Activated naive CD4-positive, alpha-beta T cell treated with Interleukin-2 at 50 U/mL for 16 hours (primary cell): ENCODE measurements at regions not wholly inside any gene's neighbourhood (a gene's known extent, or its start where the extent isn't known, plus 50 kb on each side); places are given as distances from the start of the nearest gene placed in this dataset.
"Not testable (repeated sequence)": the region's sequence is repeated elsewhere in the genome, so short reads cannot be mapped to it uniquely, and the experiment has no call there.

Source experiments
- DNase-seq: peaks from one replicate; pipeline ENCODE4 v3.0.0-alpha.2; 2020

GRCh38 chr11:87866951-87867350 lies 308.3 kb downstream of the RAB38 start:
- DNase-seq: no peak

GRCh38 chr11:87861030-87861429 lies 314.2 kb downstream of the RAB38 start:
- DNase-seq: no peak

GRCh38 chr11:87859636-87860035 lies 315.6 kb downstream of the RAB38 start:
- no peak for DNase-seq

- DNase-seq: no peak
These were observed 323.4 kb downstream of the RAB38 start for GRCh38 chr11:87851827-87852226.

- no peak for DNase-seq
These were observed 324.0 kb downstream of the RAB38 start for GRCh38 chr11:87851234-87851633.

- no peak for DNase-seq
These were observed 326.0 kb downstream of the RAB38 start for GRCh38 chr11:87849216-87849615.

GRCh38 chr11:87840786-87841185 lies 334.5 kb downstream of the RAB38 start:
- no peak for DNase-seq

GRCh38 chr11:87832211-87832610 lies 343.0 kb downstream of the RAB38 start:
- no peak for DNase-seq

- DNase-seq: no peak
These were observed 355.2 kb downstream of the RAB38 start for GRCh38 chr11:87820011-87820410.

- no peak for DNase-seq
These were observed 356.1 kb downstream of the RAB38 start for GRCh38 chr11:87819151-87819550.

GRCh38 chr11:87812571-87813365 lies 362.5 kb downstream of the RAB38 start:
- no peak for DNase-seq

GRCh38 chr11:87810486-87810885 lies 364.8 kb downstream of the RAB38 start:
- no peak for DNase-seq

- DNase-seq: no peak
These were observed 366.0 kb downstream of the RAB38 start for GRCh38 chr11:87809256-87809655.

GRCh38 chr11:87804176-87804575 lies 371.1 kb downstream of the RAB38 start:
- no peak for DNase-seq

GRCh38 chr11:87803748-87804147 lies 371.5 kb downstream of the RAB38 start:
- no peak for DNase-seq

- not testable (repeated sequence) for DNase-seq
These were observed 390.4 kb downstream of the RAB38 start for GRCh38 chr11:87784862-87785261.

- no peak for DNase-seq
These were observed 395.2 kb downstream of the RAB38 start for GRCh38 chr11:87780068-87780413.

GRCh38 chr11:87779276-87780067 lies 395.8 kb downstream of the RAB38 start:
- no peak for DNase-seq

- no peak for DNase-seq
These were observed 396.9 kb downstream of the RAB38 start for GRCh38 chr11:87778357-87778756.

GRCh38 chr11:87775036-87775435 lies 400.2 kb downstream of the RAB38 start:
- DNase-seq: no peak

- DNase-seq: no peak
These were observed 405.6 kb downstream of the RAB38 start for GRCh38 chr11:87769661-87770060.

GRCh38 chr11:87767615-87768014 lies 407.6 kb downstream of the RAB38 start:
- no peak for DNase-seq

- not testable (repeated sequence) for DNase-seq
These were observed 411.2 kb downstream of the RAB38 start for GRCh38 chr11:87764075-87764474.

- DNase-seq: no peak
These were observed 420.6 kb downstream of the RAB38 start for GRCh38 chr11:87754685-87755084.
